Gastrocnemius medialis (tissue), 4 donors: ENCODE measurements at regions not wholly inside any gene's neighbourhood (a gene's known extent, or its start where the extent isn't known, plus 50 kb on each side); places are given as distances from the start of the nearest gene placed in this dataset.

Experiments
- ATAC-seq, 2 donors: fragments of 150-250 bp; one replicate each; pipeline ENCODE4 v1.9.1; 2016
- DNase-seq, 2 donors: peaks; one replicate each; pipeline ENCODE4 v3.0.0-alpha.2; 2019
- H3K27ac ChIP-seq, 4 donors: fragments of 200-600 bp; sonication (generic); 1 replicate in 1 of 4; 2 replicates in 3 of 4; pipeline ENCODE4 v1.5.1; 2016 to 2018; ENCODE audit warnings: mild to moderate bottlenecking in 2 of 4, moderate library complexity in 1 of 4
- H3K27me3 ChIP-seq, 3 donors: fragments of 200-600 bp; sonication (generic) in 2 of 3; 1 replicate in 1 of 3; 2 replicates in 2 of 3; pipeline versions ENCODE4 v1.5.1 to v1.6.0; 2016 to 2019; ENCODE audit warnings: mild to moderate bottlenecking in 1 of 3, moderate library complexity in 1 of 3
- H3K36me3 ChIP-seq, 2 donors: fragments of 200-600 bp; sonication (generic) in 1 of 2; one replicate each; pipeline ENCODE4 v1.5.1; 2017 to 2018
- H3K4me1 ChIP-seq, 2 donors: fragments of 200-600 bp; sonication (generic) in 1 of 2; one replicate each; pipeline ENCODE4 v1.5.1; 2016 to 2017; ENCODE audit warnings: mild to moderate bottlenecking in 2 of 2
- H3K4me3 ChIP-seq, 4 donors: fragments of 200-600 bp; sonication (generic) in 3 of 4; 1 replicate in 1 of 4; 2 replicates in 3 of 4; pipeline ENCODE4 v1.5.1; 2016 to 2019; ENCODE audit warnings: mild to moderate bottlenecking in 2 of 4
- H3K9me3 ChIP-seq, 3 donors: fragments of 200-600 bp; sonication (generic) in 2 of 3; 1 replicate in 1 of 3; 2 replicates in 2 of 3; pipeline ENCODE4 v1.5.1; 2016 to 2019
- CTCF ChIP-seq, 5 experiments: fragments of 450-650 bp in 3 of 5; fragments of 200-600 bp in 2 of 5; sonication (generic) in 2 of 5; IDR thresholded peaks in 4 of 5; conservative IDR thresholded peaks in 1 of 5; 1 replicate in 4 of 5; 2 replicates in 1 of 5; pipeline ENCODE4 v1.5.1; 2016 to 2019; ENCODE audit warnings: antibody characterized with exemption in 5 of 5, mild to moderate bottlenecking in 3 of 5, moderate library complexity in 3 of 5
- POLR2A ChIP-seq, 2 donors: fragments of 450-650 bp; IDR thresholded peaks; one replicate each; pipeline ENCODE4 v1.6.1; 2017; ENCODE audit warnings: antibody characterized with exemption in 2 of 2, mild to moderate bottlenecking in 2 of 2, moderate library complexity in 2 of 2
- in situ Hi-C, 4 donors: fragments of 200-750 bp; cut with MboI; loops; one replicate each; pipeline versions ENCODE4 v1.15.0 to v1.8.0; 2017; ENCODE audit warnings: low sequenced_read_pairs in 4 of 4
- intact Hi-C: fragments of 100-400 bp; cut with DNase I; formaldehyde crosslinking; loops from one replicate; pipeline ENCODE4 v1.15.1; 2023; ENCODE audit warnings: low total_unique reads

- no peak for TF ChIP-seq CTCF (IDR thresholded peaks at IDR 0.05 in 4 of 5, conservative IDR thresholded peaks at IDR 0.05 in 1 of 5)
- TF ChIP-seq POLR2A (IDR thresholded peaks at IDR 0.05), result no peak
- in situ Hi-C loops (no loop called here), intact Hi-C loops (no loop called here)
- DNase-seq, result no peak
- Histone ChIP-seq H3K36me3 (no peaks in the 10 kb centered on the region), H3K4me3 (no peak overlapping the region), H3K4me1 (no peaks in the 10 kb centered on the region), H3K9me3 (no peaks in the 10 kb centered on the region), H3K27me3 (no peaks in the 10 kb centered on the region), H3K27ac (no peak overlapping the region)
- ATAC-seq, result no peak
Measured at GRCh38 chr14:27067961-27068360, 470.1 kb upstream of the NOVA1 start.

- Histone ChIP-seq H3K27me3 (no peaks in the 10 kb centered on the region), H3K27ac (no peak overlapping the region), H3K9me3 (no peaks in the 10 kb centered on the region), H3K4me1 (no peaks in the 10 kb centered on the region), H3K4me3 (no peak overlapping the region), H3K36me3 (no peaks in the 10 kb centered on the region)
- in situ Hi-C loops, result no loop called here
- ATAC-seq (no peak), DNase-seq (no peak)
- no peak for TF ChIP-seq POLR2A (IDR thresholded peaks at IDR 0.05)
- no peak for TF ChIP-seq CTCF (IDR thresholded peaks at IDR 0.05 in 4 of 5, conservative IDR thresholded peaks at IDR 0.05 in 1 of 5)
- intact Hi-C loops, result no loop called here
Measured at GRCh38 chr14:27072589-27072988, 474.8 kb upstream of the NOVA1 start.

- H3K27ac ChIP-seq, result no peak overlapping the region
- in situ Hi-C loops (no loop called here), intact Hi-C loops (no loop called here)
- no peak for ATAC-seq
- H3K9me3 ChIP-seq, result no peaks in the 10 kb centered on the region
- H3K4me1 ChIP-seq, result no peaks in the 10 kb centered on the region
- H3K27me3 ChIP-seq, result no peaks in the 10 kb centered on the region
- TF ChIP-seq POLR2A (IDR thresholded peaks at IDR 0.05) (no peak), CTCF (IDR thresholded peaks at IDR 0.05 in 4 of 5, conservative IDR thresholded peaks at IDR 0.05 in 1 of 5) (no peak)
- H3K4me3 ChIP-seq, result no peak overlapping the region
- no peaks in the 10 kb centered on the region for H3K36me3 ChIP-seq
- DNase-seq, result no peak
Measured at GRCh38 chr14:27075503-27075902, 477.7 kb upstream of the NOVA1 start.

GRCh38 chr14:27077214-27077613 lies 479.4 kb upstream of the NOVA1 start:
- Histone ChIP-seq H3K36me3 (no peaks in the 10 kb centered on the region), H3K27ac (no peak overlapping the region), H3K9me3 (no peaks in the 10 kb centered on the region), H3K4me3 (no peak overlapping the region), H3K4me1 (no peaks in the 10 kb centered on the region), H3K27me3 (no peaks in the 10 kb centered on the region)
- in situ Hi-C loops, result no loop called here
- ATAC-seq (no peak), DNase-seq (no peak)
- intact Hi-C loops, result no loop called here
- no peak for TF ChIP-seq CTCF (IDR thresholded peaks at IDR 0.05 in 4 of 5, conservative IDR thresholded peaks at IDR 0.05 in 1 of 5)
- TF ChIP-seq POLR2A (IDR thresholded peaks at IDR 0.05), result no peak

GRCh38 chr14:27077710-27078109 lies 479.9 kb upstream of the NOVA1 start:
- no peaks in the 10 kb centered on the region for H3K36me3 ChIP-seq
- intact Hi-C loops, result no loop called here
- H3K4me1 ChIP-seq, result no peaks in the 10 kb centered on the region
- in situ Hi-C loops, result no loop called here
- H3K27ac ChIP-seq, result no peak overlapping the region
- no peaks in the 10 kb centered on the region for H3K27me3 ChIP-seq
- no peak for ATAC-seq
- H3K9me3 ChIP-seq, result no peaks in the 10 kb centered on the region
- DNase-seq, result no peak
- TF ChIP-seq POLR2A (IDR thresholded peaks at IDR 0.05) (no peak), CTCF (IDR thresholded peaks at IDR 0.05 in 4 of 5, conservative IDR thresholded peaks at IDR 0.05 in 1 of 5) (no peak)
- H3K4me3 ChIP-seq, result no peak overlapping the region
